Muscle of back (tissue), 3 donors: ENCODE measurements at regions not wholly inside any gene's neighbourhood (a gene's known extent, or its start where the extent isn't known, plus 50 kb on each side); places are given as distances from the start of the nearest gene placed in this dataset.

Source experiments
- DNase-seq, 3 donors: peaks; one replicate each; pipeline versions ENCODE4 v3.0.0 to v3.0.0-alpha.2; 2013

- no peak for DNase-seq
Measured at GRCh38 chrX:80306007-80306406, 114.2 kb upstream of the TENT5D start.

- no peak for DNase-seq
Measured at GRCh38 chrX:80312448-80312847, 107.8 kb upstream of the TENT5D start.

GRCh38 chrX:80316526-80316925, 103.7 kb upstream of the TENT5D start:
- DNase-seq, result no peak

- DNase-seq, result no peak
Measured at GRCh38 chrX:80317646-80318045, 102.6 kb upstream of the TENT5D start.

GRCh38 chrX:80331285-80331684, 89.0 kb upstream of the TENT5D start:
- DNase-seq, result no peak

GRCh38 chrX:80334583-80334982, 85.7 kb upstream of the TENT5D start:
- DNase-seq, result no peak

GRCh38 chrX:80335062-80335830, 85.0 kb upstream of the TENT5D start:
- DNase-seq, result peak in 2 of 3 donors; percentile 7 to 23

- DNase-seq, result no peak
Measured at GRCh38 chrX:80354966-80355465, 65.2 kb upstream of the TENT5D start.
